ENCODE measurements at regions not wholly inside any gene's neighbourhood (a gene's known extent, or its start where the extent isn't known, plus 50 kb on each side); places are given as distances from the start of the nearest gene placed in this dataset.

DNA sequence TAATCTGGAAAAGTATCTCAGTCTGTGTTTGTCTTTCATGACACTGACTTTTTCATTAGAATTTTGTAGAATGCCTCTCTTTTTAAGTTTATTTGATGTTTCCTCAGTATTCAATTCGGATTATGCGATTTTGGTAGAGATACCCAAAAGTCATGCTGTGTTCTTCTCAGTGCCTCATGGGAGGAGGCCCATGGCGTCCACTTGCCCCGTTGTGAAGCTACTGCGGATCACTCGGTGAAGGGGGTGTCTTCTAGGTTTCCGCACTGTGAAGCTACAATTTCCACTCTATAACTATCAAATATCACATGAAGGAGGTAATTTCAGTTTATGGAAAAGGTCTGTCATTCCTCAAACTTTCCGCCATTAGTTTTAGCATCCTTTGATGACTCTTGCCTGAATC lies 794.0 kb downstream of the TBC1D22A start:
- Histone ChIP-seq H3K9me3 (no peaks in the 10 kb centered on the region), H3K27ac (no peak overlapping the region), H3K4me3 (no peak overlapping the region), H3K36me3 (no peaks in the 10 kb centered on the region), H3K4me1 (no peaks in the 10 kb centered on the region), H3K27me3 (peaks cover 0 to 10% of the 10 kb centered on the region in 2 donors)
- TF ChIP-seq, protein P1, sequence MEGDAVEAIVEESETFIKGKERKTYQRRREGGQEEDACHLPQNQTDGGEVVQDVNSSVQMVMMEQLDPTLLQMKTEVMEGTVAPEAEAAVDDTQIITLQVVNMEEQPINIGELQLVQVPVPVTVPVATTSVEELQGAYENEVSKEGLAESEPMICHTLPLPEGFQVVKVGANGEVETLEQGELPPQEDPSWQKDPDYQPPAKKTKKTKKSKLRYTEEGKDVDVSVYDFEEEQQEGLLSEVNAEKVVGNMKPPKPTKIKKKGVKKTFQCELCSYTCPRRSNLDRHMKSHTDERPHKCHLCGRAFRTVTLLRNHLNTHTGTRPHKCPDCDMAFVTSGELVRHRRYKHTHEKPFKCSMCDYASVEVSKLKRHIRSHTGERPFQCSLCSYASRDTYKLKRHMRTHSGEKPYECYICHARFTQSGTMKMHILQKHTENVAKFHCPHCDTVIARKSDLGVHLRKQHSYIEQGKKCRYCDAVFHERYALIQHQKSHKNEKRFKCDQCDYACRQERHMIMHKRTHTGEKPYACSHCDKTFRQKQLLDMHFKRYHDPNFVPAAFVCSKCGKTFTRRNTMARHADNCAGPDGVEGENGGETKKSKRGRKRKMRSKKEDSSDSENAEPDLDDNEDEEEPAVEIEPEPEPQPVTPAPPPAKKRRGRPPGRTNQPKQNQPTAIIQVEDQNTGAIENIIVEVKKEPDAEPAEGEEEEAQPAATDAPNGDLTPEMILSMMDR (IDR thresholded peaks at IDR 0.05), result no peak
- no peak for DNase-seq
- ATAC-seq, result no peak
- intact Hi-C loops (cut with DNase I), result no loop called here

DNA sequence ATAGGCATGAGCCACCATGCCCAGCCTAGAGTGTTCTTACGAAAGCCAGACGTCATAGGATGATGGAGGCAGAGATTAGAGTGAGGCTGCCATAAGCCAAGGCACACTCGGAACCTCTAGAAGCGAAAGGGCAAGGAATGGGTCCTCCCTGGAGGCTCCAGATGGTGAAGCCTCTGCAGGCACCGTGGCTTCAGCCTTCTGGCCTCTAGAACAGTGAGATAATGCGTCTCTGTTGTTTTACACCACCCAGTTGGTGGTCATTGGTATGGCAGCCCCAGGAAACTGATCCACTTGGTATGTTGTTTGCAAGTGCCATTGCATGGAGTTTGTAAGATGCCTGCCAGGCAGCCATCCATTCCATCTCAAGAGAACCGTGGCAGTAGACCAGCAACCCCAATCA lies 791.0 kb downstream of the TBC1D22A start:
- Histone ChIP-seq H3K27ac (no peak overlapping the region), H3K36me3 (no peaks in the 10 kb centered on the region), H3K9me3 (no peaks in the 10 kb centered on the region), H3K27me3 (peaks cover 0 to 1% of the 10 kb centered on the region in 2 donors), H3K4me3 (no peak overlapping the region), H3K4me1 (no peaks in the 10 kb centered on the region)
- no peak for ATAC-seq
- no peak for DNase-seq
- TF ChIP-seq, protein P1 (IDR thresholded peaks at IDR 0.05), result no peak
- intact Hi-C loops (cut with DNase I), result no loop called here

DNA sequence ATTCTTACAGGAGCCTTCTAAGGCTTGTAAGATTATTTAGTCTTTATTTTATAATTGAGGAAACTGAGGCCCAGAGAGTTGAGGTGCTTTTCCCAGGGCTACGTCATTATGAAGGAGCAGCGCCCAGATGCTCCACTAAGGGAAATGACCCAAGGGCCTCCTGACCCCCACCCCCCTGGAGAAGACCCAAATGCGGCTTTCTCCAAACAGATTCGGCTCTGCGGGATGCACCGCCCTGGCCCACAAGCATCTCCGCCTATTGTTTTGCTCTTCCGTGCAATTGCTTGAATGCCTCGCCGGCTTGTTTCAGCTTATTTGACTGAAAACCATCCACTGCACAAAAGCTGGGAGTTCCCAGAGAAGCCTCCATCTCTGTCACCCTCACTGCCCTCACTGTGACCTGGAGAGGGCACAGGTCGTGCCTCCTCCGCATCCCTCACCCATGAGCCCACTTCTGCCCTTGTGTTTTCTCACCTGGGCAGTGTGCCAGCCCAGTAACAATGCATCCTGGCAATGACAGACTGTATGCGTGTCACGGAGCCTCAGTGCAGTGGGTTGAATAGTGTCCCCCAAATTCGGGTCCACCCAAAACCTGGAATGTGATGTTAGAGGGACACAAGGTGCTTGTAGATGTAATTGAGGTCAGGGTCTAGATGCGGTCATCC lies 790.2 kb downstream of the TBC1D22A start:
- Histone ChIP-seq H3K4me3 (no peak overlapping the region), H3K36me3 (no peaks in the 10 kb centered on the region), H3K9me3 (no peaks in the 10 kb centered on the region), H3K4me1 (no peaks in the 10 kb centered on the region), H3K27ac (no peak overlapping the region), H3K27me3 (no peaks in the 10 kb centered on the region)
- intact Hi-C loops (cut with DNase I), result no loop called here
- TF ChIP-seq, protein P1 (IDR thresholded peaks at IDR 0.05), result no peak
- ATAC-seq (no peak), DNase-seq (no peak)

DNA sequence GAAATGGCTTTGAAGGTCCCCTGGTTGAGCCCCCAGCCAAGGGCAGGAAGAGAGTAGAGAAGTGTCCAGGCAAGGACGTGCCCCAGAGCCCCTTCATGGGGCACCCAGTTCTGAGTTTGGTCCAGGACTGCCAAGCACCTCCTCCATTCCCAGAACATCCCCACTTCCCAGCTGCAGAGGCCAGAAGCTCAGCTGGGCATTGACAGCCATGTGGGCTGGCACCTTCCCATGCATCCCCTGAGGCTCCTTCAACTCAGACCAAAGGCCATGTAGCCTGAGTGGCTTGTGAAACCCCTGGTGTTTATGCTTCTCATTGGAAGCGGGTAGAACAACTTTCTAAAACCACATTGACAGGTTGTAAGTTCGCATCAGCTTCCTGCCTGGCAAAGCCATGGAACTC lies 789.6 kb downstream of the TBC1D22A start:
- no peaks in the 10 kb centered on the region for H3K4me1 ChIP-seq
- H3K9me3 ChIP-seq, result no peaks in the 10 kb centered on the region
- intact Hi-C loops (cut with DNase I), result no loop called here
- ATAC-seq, result no peak
- TF ChIP-seq, protein P1 (IDR thresholded peaks at IDR 0.05), result no peak
- H3K36me3 ChIP-seq, result no peaks in the 10 kb centered on the region
- H3K27me3 ChIP-seq, result no peaks in the 10 kb centered on the region
- DNase-seq, result no peak
- no peak overlapping the region for H3K4me3 ChIP-seq
- H3K27ac ChIP-seq, result no peak overlapping the region

DNA sequence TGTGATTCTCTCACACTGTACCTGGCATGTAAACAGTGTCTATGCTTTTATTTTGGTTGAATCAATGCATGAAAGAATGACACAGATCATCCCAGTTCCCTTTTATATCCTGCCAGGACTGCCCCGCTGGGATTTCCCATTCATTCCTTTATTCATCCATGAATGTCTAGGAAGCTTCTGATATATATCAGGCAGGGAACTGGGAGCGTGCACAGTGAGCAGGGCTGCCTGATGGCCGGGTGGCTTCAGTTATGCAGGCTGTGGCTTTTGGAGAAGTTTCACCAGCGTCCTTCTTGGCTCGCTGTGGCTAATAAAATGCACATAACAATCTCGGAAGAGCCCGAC lies 789.0 kb downstream of the TBC1D22A start:
- DNase-seq, result no peak
- no peak for ATAC-seq
- no peaks in the 10 kb centered on the region for H3K4me1 ChIP-seq
- no peaks in the 10 kb centered on the region for H3K9me3 ChIP-seq
- intact Hi-C loops (cut with DNase I), result no loop called here
- no peaks in the 10 kb centered on the region for H3K36me3 ChIP-seq
- H3K27ac ChIP-seq, result no peak overlapping the region
- H3K27me3 ChIP-seq, result no peaks in the 10 kb centered on the region
- TF ChIP-seq, protein P1 (IDR thresholded peaks at IDR 0.05), result no peak
- no peak overlapping the region for H3K4me3 ChIP-seq

Data from left lung (tissue), 4 donors.